ENCODE measurements at regions not wholly inside any gene's neighbourhood (a gene's known extent, or its start where the extent isn't known, plus 50 kb on each side); places are given as distances from the start of the nearest gene placed in this dataset.

- H3K9ac ChIP-seq (ENCODE audit: control insufficient read depth, insufficient read depth, low read length) = no peak overlapping the region
- no peak overlapping the region for H3K27ac ChIP-seq (ENCODE audit: control insufficient read depth, insufficient read depth)
- CTCF ChIA-PET = interaction anchor here (0.6 kb wide), 1 partner anchor 14 kb away, joined by 3 read pairs; no protein-coding TSS in a partner anchor
- in situ Hi-C loops (cut with MboI) (no loop called here), intact Hi-C loops (cut with micrococcal nuclease; ENCODE audit: unreplicated experiment) (no loop called here)
- WGBS (ENCODE audit: insufficient coverage, insufficient replicate concordance, low lambda C conversion rate, missing lambda C conversion rate) = 14% methylated on average over 5 of the region's 5 CpGs
- no peaks in the 10 kb centered on the region for H3K79me2 ChIP-seq (ENCODE audit: control insufficient read depth, insufficient read depth, low read length)
- no peaks in the 10 kb centered on the region for H3K9me3 ChIP-seq (replicated peaks; ENCODE audit: control insufficient read depth, insufficient read depth, low read length)
- no peaks in the 10 kb centered on the region for H4K20me1 ChIP-seq (ENCODE audit: control insufficient read depth, insufficient read depth)
- FAIRE-seq (no peak), ATAC-seq (no peak), DNase-seq (ENCODE audit: low read depth, low spot score) (no peak)
- POLR2A ChIA-PET = no interaction called here
- H3K4me1 ChIP-seq (ENCODE audit: control insufficient read depth, insufficient read depth, low read length) = no peaks in the 10 kb centered on the region
- TF ChIP-seq, protein P1, sequence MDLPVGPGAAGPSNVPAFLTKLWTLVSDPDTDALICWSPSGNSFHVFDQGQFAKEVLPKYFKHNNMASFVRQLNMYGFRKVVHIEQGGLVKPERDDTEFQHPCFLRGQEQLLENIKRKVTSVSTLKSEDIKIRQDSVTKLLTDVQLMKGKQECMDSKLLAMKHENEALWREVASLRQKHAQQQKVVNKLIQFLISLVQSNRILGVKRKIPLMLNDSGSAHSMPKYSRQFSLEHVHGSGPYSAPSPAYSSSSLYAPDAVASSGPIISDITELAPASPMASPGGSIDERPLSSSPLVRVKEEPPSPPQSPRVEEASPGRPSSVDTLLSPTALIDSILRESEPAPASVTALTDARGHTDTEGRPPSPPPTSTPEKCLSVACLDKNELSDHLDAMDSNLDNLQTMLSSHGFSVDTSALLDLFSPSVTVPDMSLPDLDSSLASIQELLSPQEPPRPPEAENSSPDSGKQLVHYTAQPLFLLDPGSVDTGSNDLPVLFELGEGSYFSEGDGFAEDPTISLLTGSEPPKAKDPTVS (IDR thresholded peaks at IDR 0.05; ENCODE audit: low read depth, low read length) = no peak
- no peak for TF ChIP-seq POLR2AphosphoS5 (IDR thresholded peaks at IDR 0.05; ENCODE audit: low read length)
- no peak for TF ChIP-seq DPF2 (IDR thresholded peaks at IDR 0.05)
- no peak for TF ChIP-seq EP300 (IDR thresholded peaks at IDR 0.05; ENCODE audit: borderline replicate concordance in 1 of 2, control insufficient read depth in 1 of 2, low read depth in 2 of 2, low read length in 2 of 2)
- TF ChIP-seq NBN (IDR thresholded peaks at IDR 0.05) = no peak
- no peak for TF ChIP-seq SUZ12 (IDR thresholded peaks at IDR 0.05; ENCODE audit: unreplicated experiment)
- no peak for TF ChIP-seq SREBF1 (IDR thresholded peaks at IDR 0.05; ENCODE audit: low read length)
- no peak for TF ChIP-seq MXI1 (IDR thresholded peaks at IDR 0.05; ENCODE audit: low read depth, low read length)
- TF ChIP-seq, protein P2, sequence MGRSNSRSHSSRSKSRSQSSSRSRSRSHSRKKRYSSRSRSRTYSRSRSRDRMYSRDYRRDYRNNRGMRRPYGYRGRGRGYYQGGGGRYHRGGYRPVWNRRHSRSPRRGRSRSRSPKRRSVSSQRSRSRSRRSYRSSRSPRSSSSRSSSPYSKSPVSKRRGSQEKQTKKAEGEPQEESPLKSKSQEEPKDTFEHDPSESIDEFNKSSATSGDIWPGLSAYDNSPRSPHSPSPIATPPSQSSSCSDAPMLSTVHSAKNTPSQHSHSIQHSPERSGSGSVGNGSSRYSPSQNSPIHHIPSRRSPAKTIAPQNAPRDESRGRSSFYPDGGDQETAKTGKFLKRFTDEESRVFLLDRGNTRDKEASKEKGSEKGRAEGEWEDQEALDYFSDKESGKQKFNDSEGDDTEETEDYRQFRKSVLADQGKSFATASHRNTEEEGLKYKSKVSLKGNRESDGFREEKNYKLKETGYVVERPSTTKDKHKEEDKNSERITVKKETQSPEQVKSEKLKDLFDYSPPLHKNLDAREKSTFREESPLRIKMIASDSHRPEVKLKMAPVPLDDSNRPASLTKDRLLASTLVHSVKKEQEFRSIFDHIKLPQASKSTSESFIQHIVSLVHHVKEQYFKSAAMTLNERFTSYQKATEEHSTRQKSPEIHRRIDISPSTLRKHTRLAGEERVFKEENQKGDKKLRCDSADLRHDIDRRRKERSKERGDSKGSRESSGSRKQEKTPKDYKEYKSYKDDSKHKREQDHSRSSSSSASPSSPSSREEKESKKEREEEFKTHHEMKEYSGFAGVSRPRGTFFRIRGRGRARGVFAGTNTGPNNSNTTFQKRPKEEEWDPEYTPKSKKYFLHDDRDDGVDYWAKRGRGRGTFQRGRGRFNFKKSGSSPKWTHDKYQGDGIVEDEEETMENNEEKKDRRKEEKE (IDR thresholded peaks at IDR 0.05) = no peak
- no peaks in the 10 kb centered on the region for H3K36me3 ChIP-seq (ENCODE audit: control insufficient read depth in 2 of 2, insufficient read depth in 2 of 2, low read length in 1 of 2)
- RAD21 ChIA-PET (ENCODE audit: unreplicated experiment) = no interaction called here
- H2AFZ ChIP-seq (ENCODE audit: control insufficient read depth, low read depth, low read length) = no peak overlapping the region
- BruUV-seq (replicated peaks) = no TSS peak
- H3K4me2 ChIP-seq (ENCODE audit: control insufficient read depth, insufficient read depth) = no peak overlapping the region
- H3K4me3 ChIP-seq = no peak overlapping the region
- SMC1A ChIA-PET (ENCODE audit: uncharacterized antibody, unreplicated experiment) = no interaction called here
- no peaks in the 10 kb centered on the region for H3K27me3 ChIP-seq (replicated peaks in 1 of 2; ENCODE audit: control insufficient read depth in 2 of 2, insufficient read depth in 2 of 2, low read length in 1 of 2)
These were observed 314.2 kb downstream of the ADRA2A start for GRCh38 chr10:111390813-111391563.
